Choroid plexus epithelial cell (primary cell): ENCODE measurements at regions not wholly inside any gene's neighbourhood (a gene's known extent, or its start where the extent isn't known, plus 50 kb on each side); places are given as distances from the start of the nearest gene placed in this dataset.
A peak's percentile ranks its signal among the peaks of the same experiment; 100 is the strongest.
"Not testable (repeated sequence)": the region's sequence is repeated elsewhere in the genome, so short reads cannot be mapped to it uniquely, and the experiment has no call there.

Experiments used
- DNase-seq: peaks from one replicate; pipeline ENCODE4 v3.0.0-alpha.2; 2010; ENCODE audit warnings: low read depth
- H3K4me3 ChIP-seq: 2 replicates; pipeline ENCODE4 v1.5.1; 2011; ENCODE audit warnings: low read depth, mild to moderate bottlenecking, control low read depth, low read length, moderate library complexity
- TF ChIP-seq, protein P1 (sequence below): conservative IDR thresholded peaks from 2 replicates; pipeline ENCODE4 v1.5.1; 2011; ENCODE audit warnings: low read depth, mild to moderate bottlenecking, control low read depth, inconsistent platforms, low read length, moderate library complexity

DNA sequence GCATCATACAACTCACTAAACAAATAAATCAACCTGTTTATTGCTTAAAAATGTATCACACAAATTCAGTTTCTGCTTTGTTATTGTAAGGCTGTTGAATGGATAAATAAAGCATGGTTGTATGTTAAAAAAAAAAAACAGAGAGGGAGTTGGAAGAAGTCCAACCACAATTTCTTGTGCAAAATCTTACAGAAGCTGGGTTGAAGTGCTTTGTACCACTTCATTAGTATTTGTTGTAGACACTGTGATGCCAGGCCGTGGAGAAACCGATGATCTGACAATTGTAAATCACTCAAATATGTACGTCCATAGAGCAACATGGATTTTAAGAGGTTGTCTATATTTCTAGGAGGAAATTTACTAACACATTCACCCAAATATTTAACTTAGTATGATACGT lies 132.6 kb upstream of the MXRA5 start:
- TF ChIP-seq, protein P1, sequence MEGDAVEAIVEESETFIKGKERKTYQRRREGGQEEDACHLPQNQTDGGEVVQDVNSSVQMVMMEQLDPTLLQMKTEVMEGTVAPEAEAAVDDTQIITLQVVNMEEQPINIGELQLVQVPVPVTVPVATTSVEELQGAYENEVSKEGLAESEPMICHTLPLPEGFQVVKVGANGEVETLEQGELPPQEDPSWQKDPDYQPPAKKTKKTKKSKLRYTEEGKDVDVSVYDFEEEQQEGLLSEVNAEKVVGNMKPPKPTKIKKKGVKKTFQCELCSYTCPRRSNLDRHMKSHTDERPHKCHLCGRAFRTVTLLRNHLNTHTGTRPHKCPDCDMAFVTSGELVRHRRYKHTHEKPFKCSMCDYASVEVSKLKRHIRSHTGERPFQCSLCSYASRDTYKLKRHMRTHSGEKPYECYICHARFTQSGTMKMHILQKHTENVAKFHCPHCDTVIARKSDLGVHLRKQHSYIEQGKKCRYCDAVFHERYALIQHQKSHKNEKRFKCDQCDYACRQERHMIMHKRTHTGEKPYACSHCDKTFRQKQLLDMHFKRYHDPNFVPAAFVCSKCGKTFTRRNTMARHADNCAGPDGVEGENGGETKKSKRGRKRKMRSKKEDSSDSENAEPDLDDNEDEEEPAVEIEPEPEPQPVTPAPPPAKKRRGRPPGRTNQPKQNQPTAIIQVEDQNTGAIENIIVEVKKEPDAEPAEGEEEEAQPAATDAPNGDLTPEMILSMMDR, result no peak
- no peak for DNase-seq
- H3K4me3 ChIP-seq, result no peak overlapping the region

DNA sequence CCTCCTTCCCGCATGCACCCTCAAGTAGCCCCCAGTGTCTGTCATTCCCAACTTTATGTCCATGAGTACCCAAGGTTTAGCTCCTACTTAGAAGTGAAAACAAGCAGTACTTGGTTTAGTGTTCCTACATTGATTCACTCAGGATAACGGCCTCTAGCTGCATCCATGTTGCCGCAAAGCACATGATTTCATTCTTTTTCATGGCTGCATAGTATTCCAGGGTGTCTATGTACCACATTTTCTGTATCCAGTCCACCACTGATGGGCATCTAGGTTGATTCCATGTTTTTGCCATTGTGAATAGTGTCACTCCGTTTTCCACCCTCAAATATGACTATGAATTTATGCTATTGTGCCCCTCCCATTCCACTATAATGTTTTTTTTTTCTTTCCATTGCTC lies 130.5 kb upstream of the MXRA5 start:
- no peak overlapping the region for H3K4me3 ChIP-seq
- DNase-seq, result no peak
- TF ChIP-seq, protein P1, result no peak

DNA sequence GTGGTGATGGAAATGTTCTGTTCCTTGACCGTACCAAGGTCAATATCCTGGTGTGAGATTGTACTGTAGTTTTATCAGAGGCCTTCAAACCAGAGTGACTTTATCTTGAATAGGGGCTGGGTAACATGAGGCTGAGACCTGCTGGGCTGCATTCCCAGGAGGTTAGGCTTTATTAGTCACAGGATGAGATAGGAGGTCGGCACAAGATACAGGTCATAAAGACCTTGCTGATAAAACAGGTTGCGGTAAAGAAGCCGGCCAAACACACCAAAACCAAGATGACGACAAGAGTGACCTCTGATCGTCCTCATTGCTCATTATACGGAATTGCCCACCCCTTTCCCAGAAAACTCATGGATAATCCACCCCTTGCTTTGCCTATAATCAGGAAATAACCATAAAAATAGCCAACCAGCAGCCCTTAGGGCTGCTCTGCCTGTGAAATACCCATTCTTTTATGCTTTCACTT lies 123.8 kb upstream of the MXRA5 start:
- DNase-seq, H3K4me3 ChIP-seq: not testable (repeated sequence)

DNA sequence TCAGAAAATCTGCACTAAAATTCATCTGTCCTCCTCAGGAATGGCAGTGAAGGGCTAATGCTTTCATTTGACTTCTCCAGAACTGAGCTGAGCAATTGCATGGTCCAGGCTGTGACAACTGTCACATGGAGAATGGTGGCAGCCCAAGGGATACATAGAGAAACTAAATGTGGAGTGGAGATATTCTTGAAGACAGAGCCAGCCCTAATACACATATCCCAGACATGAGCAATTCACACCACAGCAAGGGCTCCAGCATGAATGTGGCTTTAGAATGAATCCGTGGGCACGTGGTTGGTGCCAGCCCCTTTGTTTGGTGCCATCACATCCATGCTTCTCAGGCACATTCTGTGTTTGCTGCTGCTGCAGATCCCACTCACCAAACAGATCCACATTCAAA lies 121.6 kb upstream of the MXRA5 start:
- TF ChIP-seq, protein P1, result no peak
- no peak overlapping the region for H3K4me3 ChIP-seq
- DNase-seq, result no peak

DNA sequence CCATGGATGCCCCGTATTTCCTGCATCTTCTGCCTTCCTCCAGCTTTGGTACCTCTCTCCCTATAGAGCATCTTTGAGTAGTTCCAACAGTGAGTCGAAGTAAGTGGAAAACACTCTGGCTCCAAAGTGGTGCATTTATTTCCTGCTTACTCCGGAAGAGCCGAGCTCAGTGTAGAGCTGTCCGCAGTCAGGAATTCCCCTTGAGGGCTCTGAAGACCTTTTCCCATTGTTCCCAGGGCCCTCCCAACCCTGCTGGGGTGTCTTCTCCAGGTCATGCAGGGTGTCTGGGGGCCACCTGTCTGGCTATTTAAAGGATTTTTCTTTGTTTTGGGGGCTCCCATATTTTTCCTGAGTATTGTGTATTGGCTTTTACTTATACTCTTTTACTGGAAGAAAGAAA lies 118.6 kb upstream of the MXRA5 start:
- no peak overlapping the region for H3K4me3 ChIP-seq
- TF ChIP-seq, protein P1, result no peak
- DNase-seq, result no peak

DNA sequence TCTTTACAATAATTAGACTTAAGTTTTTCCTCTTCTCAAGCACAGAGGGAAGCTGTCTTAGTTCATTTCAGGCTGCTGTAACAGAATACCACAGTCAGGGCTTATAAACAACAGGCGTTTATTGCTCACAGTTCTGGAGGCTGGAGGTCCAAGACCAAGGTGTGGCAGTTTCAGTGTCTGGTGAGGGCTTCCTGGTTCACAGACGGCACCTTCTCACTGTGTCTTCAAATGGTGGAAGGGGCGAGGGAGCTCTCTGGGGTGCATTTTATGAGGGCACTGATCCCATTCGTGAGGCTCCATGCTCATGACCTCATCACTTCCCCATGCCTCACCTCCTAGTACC lies 115.7 kb upstream of the MXRA5 start:
- no peak overlapping the region for H3K4me3 ChIP-seq
- peak; percentile 22 for DNase-seq
- TF ChIP-seq, protein P1, result no peak

DNA sequence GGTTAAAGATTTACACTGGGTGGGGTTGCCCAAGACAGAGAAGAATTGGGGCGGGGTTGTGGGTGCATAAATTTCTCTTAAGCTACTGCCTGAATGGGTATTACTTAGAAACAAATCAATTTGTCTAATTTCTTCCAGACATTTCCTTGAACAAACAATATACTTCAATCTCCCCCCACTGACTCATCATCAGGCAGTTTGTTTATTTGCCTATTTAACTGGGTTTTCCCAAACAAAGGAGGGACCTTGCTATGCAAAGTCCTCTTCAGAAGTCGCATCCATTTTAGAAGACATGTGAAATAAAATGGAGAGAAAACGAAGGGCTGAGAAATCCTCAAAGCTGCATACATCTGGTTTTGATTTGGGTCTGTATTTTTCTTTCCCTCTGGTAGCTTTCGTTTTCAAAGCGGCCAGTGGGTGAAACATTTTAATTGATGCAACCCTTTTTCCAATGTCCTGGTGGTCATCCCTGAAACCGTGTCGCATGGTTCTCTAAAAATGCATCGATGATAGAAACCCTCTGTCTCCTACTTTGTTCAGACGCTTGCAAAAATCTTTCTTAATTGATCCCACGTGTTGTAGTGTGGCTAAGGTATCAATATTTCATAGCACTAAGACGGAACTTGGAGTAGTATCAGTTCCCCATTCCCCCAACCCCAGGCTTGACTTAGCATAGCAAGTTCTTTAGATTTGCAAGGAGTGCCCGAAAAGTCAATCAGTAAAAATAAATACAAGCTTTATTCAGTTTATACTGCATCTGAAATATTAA lies 115.1 kb upstream of the MXRA5 start:
- peak; percentile 21 for DNase-seq
- peak overlapping the region; percentile 45 for H3K4me3 ChIP-seq
- TF ChIP-seq, protein P1, result no peak
